GM13976 (cell line): ENCODE measurements at regions not wholly inside any gene's neighbourhood (a gene's known extent, or its start where the extent isn't known, plus 50 kb on each side); places are given as distances from the start of the nearest gene placed in this dataset.
"Not testable (repeated sequence)": the region's sequence is repeated elsewhere in the genome, so short reads cannot be mapped to it uniquely, and the experiment has no call there.

ENCODE experiments used
- DNase-seq: peaks from one replicate; pipeline ENCODE4 v3.0.0; 2012; ENCODE audit warnings: low spot score
- in situ Hi-C: fragments of 300-500 bp; cut with MboI; formaldehyde crosslinking; loops from one replicate; pipeline ENCODE4 v1.12.0; 2022; ENCODE audit warnings: low sequenced_read_pairs, mixed read lengths, inconsistent platforms; ENCODE audit not compliant: unreplicated experiment
- TF ChIP-seq, protein P1 (sequence below): IDR thresholded peaks from 2 replicates; pipeline ENCODE4 v1.5.1; 2012; ENCODE audit warnings: borderline replicate concordance, mild to moderate bottlenecking; ENCODE audit not compliant: insufficient read depth; ENCODE audit errors: extremely low read depth, missing control alignments, control extremely low read depth

DNA sequence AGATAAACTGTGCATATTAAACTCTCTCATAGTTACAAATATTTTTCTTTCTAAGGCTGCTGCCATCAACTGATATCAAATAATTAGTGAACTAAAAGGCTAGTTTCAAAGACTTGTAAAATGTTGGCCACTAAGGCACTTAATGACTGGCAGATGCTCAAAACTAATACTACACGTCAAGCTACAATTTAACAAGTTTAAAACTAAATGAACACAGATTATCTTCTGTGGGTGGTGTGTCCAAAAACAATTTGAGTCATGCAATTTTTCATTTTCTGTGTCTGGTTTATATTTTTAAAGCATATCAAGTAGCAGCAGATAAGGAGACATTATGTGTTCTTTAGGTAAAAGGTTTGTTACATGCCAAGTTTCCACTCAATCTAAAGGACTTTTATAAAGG, 665.1 kb downstream of the EFNA5 start:
- DNase-seq = no peak
- in situ Hi-C loops = no loop called here
- TF ChIP-seq, protein P1, sequence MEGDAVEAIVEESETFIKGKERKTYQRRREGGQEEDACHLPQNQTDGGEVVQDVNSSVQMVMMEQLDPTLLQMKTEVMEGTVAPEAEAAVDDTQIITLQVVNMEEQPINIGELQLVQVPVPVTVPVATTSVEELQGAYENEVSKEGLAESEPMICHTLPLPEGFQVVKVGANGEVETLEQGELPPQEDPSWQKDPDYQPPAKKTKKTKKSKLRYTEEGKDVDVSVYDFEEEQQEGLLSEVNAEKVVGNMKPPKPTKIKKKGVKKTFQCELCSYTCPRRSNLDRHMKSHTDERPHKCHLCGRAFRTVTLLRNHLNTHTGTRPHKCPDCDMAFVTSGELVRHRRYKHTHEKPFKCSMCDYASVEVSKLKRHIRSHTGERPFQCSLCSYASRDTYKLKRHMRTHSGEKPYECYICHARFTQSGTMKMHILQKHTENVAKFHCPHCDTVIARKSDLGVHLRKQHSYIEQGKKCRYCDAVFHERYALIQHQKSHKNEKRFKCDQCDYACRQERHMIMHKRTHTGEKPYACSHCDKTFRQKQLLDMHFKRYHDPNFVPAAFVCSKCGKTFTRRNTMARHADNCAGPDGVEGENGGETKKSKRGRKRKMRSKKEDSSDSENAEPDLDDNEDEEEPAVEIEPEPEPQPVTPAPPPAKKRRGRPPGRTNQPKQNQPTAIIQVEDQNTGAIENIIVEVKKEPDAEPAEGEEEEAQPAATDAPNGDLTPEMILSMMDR = no peak

DNA sequence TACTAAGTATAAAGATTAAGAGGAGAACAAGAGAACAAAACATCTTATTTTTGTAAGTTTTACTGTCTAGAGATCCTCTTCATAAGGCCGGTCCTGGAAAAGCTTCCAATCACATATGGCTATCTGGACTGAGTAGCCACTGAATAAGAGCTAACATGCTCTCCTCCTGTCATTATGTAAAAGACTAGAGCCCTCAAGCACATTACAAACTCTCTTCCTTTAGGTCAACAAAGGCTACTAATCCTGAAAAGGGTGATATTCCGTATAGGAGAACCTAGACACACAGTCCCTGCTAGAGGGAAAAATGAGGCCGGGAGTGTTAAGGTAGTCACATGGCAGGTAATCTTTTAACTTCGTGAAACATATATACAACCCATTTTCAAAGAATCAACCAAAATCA, 665.6 kb downstream of the EFNA5 start:
- DNase-seq = no peak
- TF ChIP-seq, protein P1 = no peak
- in situ Hi-C loops = no loop called here

DNA sequence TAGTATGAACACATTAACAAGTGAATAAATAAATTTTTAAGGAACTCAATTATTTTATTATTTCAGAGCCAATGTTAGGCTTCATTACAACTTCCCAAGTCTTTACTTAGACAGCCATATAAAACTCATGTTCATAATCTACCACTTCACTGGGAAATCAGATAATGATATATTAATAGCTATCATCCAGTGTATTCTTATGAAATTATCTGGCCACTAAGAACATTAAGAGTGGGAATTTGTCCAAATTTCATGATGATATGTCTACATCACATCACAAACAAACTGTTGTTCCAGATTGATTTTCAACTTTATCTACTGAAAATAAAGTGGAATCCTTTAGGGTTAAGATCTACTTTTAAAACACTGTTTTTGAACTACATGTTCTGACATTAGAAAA, 668.6 kb downstream of the EFNA5 start:
- in situ Hi-C loops = no loop called here
- TF ChIP-seq, protein P1 = no peak
- DNase-seq = no peak

DNA sequence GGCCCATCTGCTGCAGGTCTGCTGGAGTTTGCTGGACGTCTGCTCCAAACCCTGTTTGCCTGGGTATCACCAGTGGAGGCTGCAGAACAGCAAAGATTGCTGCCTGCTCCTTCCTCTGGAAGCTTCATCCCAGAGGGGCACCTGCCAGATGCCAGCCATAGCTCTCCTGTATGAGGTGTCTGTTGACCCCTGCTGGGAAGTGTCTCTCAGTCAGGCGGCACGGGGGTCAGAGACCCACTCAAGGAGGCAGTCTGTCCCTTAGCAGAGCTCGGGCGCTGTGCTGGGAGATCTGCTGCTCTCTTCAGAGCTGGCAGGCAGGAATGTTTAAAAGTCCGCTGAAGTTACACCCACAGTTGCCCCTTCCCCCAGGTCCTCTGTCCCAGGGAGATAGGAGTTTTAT, 671.2 kb downstream of the EFNA5 start:
- DNase-seq, in situ Hi-C loops: not testable (repeated sequence)

DNA sequence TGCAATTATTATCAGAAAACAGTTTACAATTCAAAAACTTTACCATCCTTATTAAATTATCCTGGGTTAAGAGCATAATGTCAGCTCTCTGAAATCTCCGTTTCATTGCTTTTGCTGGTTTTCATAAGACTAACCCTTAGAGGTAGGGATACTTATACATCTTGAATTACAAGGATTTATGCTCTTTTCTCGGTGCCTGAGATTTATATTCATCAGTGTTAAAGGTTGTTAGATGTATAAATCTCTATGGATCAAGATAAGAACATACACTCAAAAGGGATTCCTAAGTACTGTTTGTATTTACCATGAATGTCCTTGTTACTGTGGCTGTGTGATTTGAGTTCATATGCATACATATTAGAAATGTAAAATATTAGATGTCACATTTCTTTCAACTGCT, 684.7 kb downstream of the EFNA5 start:
- no peak for DNase-seq
- in situ Hi-C loops = no loop called here
- TF ChIP-seq, protein P1 = no peak

DNA sequence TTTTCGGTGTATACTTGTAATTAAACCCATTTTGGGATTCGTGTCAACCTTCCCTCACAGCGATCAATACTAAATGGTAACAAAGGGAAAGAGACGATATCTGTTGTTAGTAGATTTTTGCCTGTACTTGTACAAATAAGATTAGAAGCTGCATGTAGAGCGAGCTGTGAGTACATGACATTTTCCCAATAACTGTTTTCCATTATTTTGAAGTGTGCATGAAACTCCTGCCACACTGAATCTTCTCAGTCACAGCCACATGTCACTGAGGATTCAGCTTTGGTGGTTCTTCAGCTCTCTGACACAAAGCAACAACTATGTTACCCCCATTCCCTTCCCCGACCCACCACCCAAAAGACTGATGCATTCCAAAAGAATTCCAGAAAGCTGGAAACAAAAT, 685.6 kb downstream of the EFNA5 start:
- DNase-seq = no peak
- in situ Hi-C loops = no loop called here
- TF ChIP-seq, protein P1 = no peak

DNA sequence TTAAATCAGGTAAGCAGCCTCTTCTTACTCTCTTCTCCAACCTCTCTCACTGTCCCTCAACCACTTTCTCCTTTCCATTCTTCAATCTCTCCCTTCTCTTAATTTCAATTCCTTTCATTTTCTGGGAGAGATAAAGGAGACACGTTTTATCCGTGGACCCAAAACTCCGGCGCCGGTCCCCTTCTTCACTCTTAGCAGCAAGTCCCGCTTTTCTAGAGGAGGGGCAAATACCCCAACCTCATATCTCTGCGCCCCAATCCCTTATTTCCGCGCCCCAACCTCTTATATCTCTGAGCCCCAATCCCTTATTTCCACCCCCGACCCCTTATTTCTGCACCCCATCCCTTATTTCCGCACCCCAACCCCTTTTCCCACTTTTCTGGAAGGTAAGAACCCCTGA, 691.6 kb downstream of the EFNA5 start:
- in situ Hi-C loops, DNase-seq: not testable (repeated sequence)

DNA sequence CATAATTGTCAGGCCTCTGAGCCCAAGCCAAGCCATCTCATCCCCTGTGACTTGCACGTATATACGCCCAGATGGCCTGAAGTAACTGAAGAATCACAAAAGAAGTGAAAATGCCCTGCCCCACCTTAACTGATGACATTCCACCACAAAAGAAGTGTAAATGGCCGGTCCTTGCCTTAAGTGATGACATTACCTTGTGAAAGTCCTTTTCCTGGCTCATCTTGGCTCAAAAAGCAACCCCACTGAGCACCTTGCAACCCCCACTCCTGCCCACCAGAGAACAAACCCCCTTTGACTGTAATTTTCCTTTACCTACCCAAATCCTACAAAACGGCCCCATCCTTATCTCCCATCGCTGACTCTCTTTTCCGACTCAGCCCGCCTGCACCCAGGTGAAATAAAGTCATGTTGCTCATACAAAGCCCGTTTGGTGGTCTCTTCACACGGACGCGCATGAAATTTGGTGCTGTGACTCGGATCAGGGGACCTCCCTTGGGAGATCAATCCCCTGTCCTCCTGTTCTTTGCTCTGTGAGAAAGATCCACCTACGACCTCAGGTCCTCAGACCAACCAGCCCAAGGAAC, 692.1 kb downstream of the EFNA5 start:
- DNase-seq, in situ Hi-C loops: not testable (repeated sequence)
